Ishikawa (cell line): ENCODE measurements at regions not wholly inside any gene's neighbourhood (a gene's known extent, or its start where the extent isn't known, plus 50 kb on each side); places are given as distances from the start of the nearest gene placed in this dataset.

Source experiments
- EGR1 ChIP-seq: IDR thresholded peaks from 2 replicates; pipeline ENCODE4 v1.6.1; 2012
- FOXM1 ChIP-seq: IDR thresholded peaks from 2 replicates; pipeline ENCODE4 v1.6.1; 2012; ENCODE audit warnings: low read depth, borderline replicate concordance
- MAX ChIP-seq: IDR thresholded peaks from 2 replicates; pipeline ENCODE4 v1.6.1; 2012
- RAD21 ChIP-seq: IDR thresholded peaks from 2 replicates; pipeline ENCODE4 v1.6.1; 2012; ENCODE audit warnings: low read depth
- REST ChIP-seq: IDR thresholded peaks from 2 replicates; pipeline ENCODE4 v1.6.1; 2012; ENCODE audit warnings: low read depth, mild to moderate bottlenecking
- TEAD4 ChIP-seq: IDR thresholded peaks from 2 replicates; pipeline ENCODE4 v1.6.1; 2012
- USF1 ChIP-seq: IDR thresholded peaks from 2 replicates; pipeline ENCODE4 v1.6.1; 2012
- YY1 ChIP-seq: IDR thresholded peaks from 2 replicates; pipeline ENCODE4 v1.6.1; 2012; ENCODE audit warnings: low read depth

- TF ChIP-seq REST (no peak), FOXM1 (no peak), TEAD4 (no peak), MAX (no peak), EGR1 (no peak), RAD21 (no peak), USF1 (no peak), YY1 (no peak)
Measured at GRCh38 chr5:120293796-120294195, 170.3 kb upstream of the PRR16 start.
